Calu3 (cell line): ENCODE measurements at regions not wholly inside any gene's neighbourhood (a gene's known extent, or its start where the extent isn't known, plus 50 kb on each side); places are given as distances from the start of the nearest gene placed in this dataset.
"Not testable (repeated sequence)": the region's sequence is repeated elsewhere in the genome, so short reads cannot be mapped to it uniquely, and the experiment has no call there.

Experiments used
- BruUV-seq: library from RNA; stranded (reverse); fragments of 400-500 nt; replicated peaks from 2 replicates; lab custom pipeline; 2021; lab: Mats Ljungman, UMichigan
- CTCF ChIA-PET: fragments of 300-600 bp; sonication (Branson Sonifier 250); formaldehyde crosslinking; loops from one replicate; lab custom pipeline; 2022; ENCODE audit warnings: antibody characterized with exemption; lab: Charles Lee
- DNase-seq: peaks from one replicate; pipeline ENCODE4 v3.0.0; 2022
- H3K27ac Mint-ChIP-seq: one replicate; pipeline ENCODE4 v1.8.0; 2022; ENCODE audit warnings: mixed read lengths; ENCODE audit not compliant: unreplicated experiment
- H3K27me3 Mint-ChIP-seq: one replicate; pipeline ENCODE4 v1.8.0; 2022; ENCODE audit warnings: mixed read lengths; ENCODE audit not compliant: unreplicated experiment
- H3K36me3 Mint-ChIP-seq: one replicate; pipeline ENCODE4 v1.8.0; 2022; ENCODE audit warnings: mild to moderate bottlenecking, moderate library complexity, mixed read lengths; ENCODE audit not compliant: insufficient read depth, unreplicated experiment
- H3K4me1 Mint-ChIP-seq: one replicate; pipeline ENCODE4 v1.8.0; 2022; ENCODE audit warnings: mild to moderate bottlenecking, low read depth, mixed read lengths; ENCODE audit not compliant: unreplicated experiment
- H3K4me3 Mint-ChIP-seq: one replicate; pipeline ENCODE4 v1.8.0; 2022; ENCODE audit warnings: mild to moderate bottlenecking, low read depth, moderate library complexity, mixed read lengths; ENCODE audit not compliant: unreplicated experiment
- H3K9me3 Mint-ChIP-seq: one replicate; pipeline ENCODE4 v1.8.0; 2022; ENCODE audit warnings: low read depth, mixed read lengths; ENCODE audit not compliant: unreplicated experiment
- CTCF ChIP-seq: fragments of 200-600 bp; IDR thresholded peaks from one replicate; pipeline ENCODE4 v1.8.0; 2022; ENCODE audit warnings: antibody characterized with exemption; ENCODE audit not compliant: unreplicated experiment
- intact Hi-C: fragments of 100-400 bp; cut with micrococcal nuclease; formaldehyde crosslinking; loops from one replicate; pipeline ENCODE4 v1.10.0; 2022; ENCODE audit not compliant: unreplicated experiment

GRCh38 chr4:127491571-127491970 is 141.2 kb upstream of the INTU start:
- Mint-ChIP-seq H3K9me3 (no peaks in the 10 kb centered on the region), H3K4me3 (no peak overlapping the region)

GRCh38 chr4:127496875-127497274 is 135.9 kb upstream of the INTU start:
- intact Hi-C loops, DNase-seq, H3K4me3 Mint-ChIP-seq, H3K27me3 Mint-ChIP-seq, H3K9me3 Mint-ChIP-seq, CTCF ChIA-PET, H3K36me3 Mint-ChIP-seq, H3K27ac Mint-ChIP-seq, BruUV-seq, H3K4me1 Mint-ChIP-seq: not testable (repeated sequence)

More at GRCh38 chr4:127491571-127491970, 141.2 kb upstream of the INTU start:
- CTCF ChIA-PET = interaction anchor here (0.6 kb wide), 1 partner anchor 639 kb away, joined by 7 read pairs; no protein-coding TSS in a partner anchor
- no peak for DNase-seq
- TF ChIP-seq CTCF = no peak
- Mint-ChIP-seq H3K36me3 (no peaks in the 10 kb centered on the region), H3K27me3 (no peaks in the 10 kb centered on the region), H3K27ac (no peak overlapping the region), H3K4me1 (peaks cover 11% of the 10 kb centered on the region)
- no TSS peak for BruUV-seq
- intact Hi-C loops = loop anchor here (2.0 kb wide), 1 partner anchor 51 kb away; no protein-coding TSS in a partner anchor

GRCh38 chr4:127498366-127498765 is 134.4 kb upstream of the INTU start:
- intact Hi-C loops = no loop called here
- no peaks in the 10 kb centered on the region for H3K9me3 Mint-ChIP-seq
- no peak for DNase-seq
- no peaks in the 10 kb centered on the region for H3K4me1 Mint-ChIP-seq
- H3K27me3 Mint-ChIP-seq = no peaks in the 10 kb centered on the region
- TF ChIP-seq CTCF = no peak
- CTCF ChIA-PET = no interaction called here
- H3K4me3 Mint-ChIP-seq = no peak overlapping the region
- no peak overlapping the region for H3K27ac Mint-ChIP-seq
- no TSS peak for BruUV-seq
- H3K36me3 Mint-ChIP-seq = no peaks in the 10 kb centered on the region

GRCh38 chr4:127500242-127500641 is 132.5 kb upstream of the INTU start:
- Mint-ChIP-seq H3K36me3 (no peaks in the 10 kb centered on the region), H3K4me1 (no peaks in the 10 kb centered on the region), H3K27ac (no peak overlapping the region), H3K27me3 (no peaks in the 10 kb centered on the region), H3K9me3 (no peaks in the 10 kb centered on the region), H3K4me3 (no peak overlapping the region)
- no peak for DNase-seq
- no TSS peak for BruUV-seq
- no peak for TF ChIP-seq CTCF
- CTCF ChIA-PET = no interaction called here
- intact Hi-C loops = no loop called here

- H3K9me3 Mint-ChIP-seq = no peaks in the 10 kb centered on the region
- intact Hi-C loops = no loop called here
- BruUV-seq = no TSS peak
- H3K4me3 Mint-ChIP-seq = no peak overlapping the region
- DNase-seq = no peak
- TF ChIP-seq CTCF = no peak
- H3K27me3 Mint-ChIP-seq = no peaks in the 10 kb centered on the region
- CTCF ChIA-PET = no interaction called here
- H3K4me1 Mint-ChIP-seq = no peaks in the 10 kb centered on the region
- no peak overlapping the region for H3K27ac Mint-ChIP-seq
- H3K36me3 Mint-ChIP-seq = no peaks in the 10 kb centered on the region
Measured at GRCh38 chr4:127501103-127501502, 131.7 kb upstream of the INTU start.
